ENCODE measurements at regions not wholly inside any gene's neighbourhood (a gene's known extent, or its start where the extent isn't known, plus 50 kb on each side); places are given as distances from the start of the nearest gene placed in this dataset.

DNA sequence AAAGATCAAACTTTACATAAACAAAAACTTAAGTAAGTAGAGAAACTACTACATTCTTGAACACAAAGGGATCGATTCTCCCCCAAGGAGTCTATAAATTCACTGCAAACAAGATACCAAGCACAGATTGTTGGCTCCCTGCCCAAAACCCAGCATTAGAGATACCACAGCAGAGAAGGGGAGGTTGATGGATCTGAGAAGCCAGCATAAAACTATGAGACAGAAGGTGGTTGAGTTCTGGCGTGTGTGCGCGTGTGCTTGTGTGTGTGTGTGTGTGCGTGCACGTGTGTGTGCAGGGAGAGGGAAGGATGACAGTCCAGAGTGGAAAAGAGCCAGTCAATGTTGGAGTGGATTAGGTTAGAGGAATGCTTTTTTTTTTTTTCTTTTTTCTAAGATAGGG, 143.2 kb upstream of the PRR20G start:
- Histone ChIP-seq H3K4me1 (ENCODE audit: control insufficient read depth, insufficient read depth, low read length) (peaks cover 13% of the 10 kb centered on the region), H3K9ac (ENCODE audit: low read length) (no peak overlapping the region), H3K4me3 (ENCODE audit: low read depth, low read length) (no peak overlapping the region), H3K27me3 (ENCODE audit: control insufficient read depth, insufficient read depth, low read length) (no peaks in the 10 kb centered on the region), H3K36me3 (ENCODE audit: control insufficient read depth, insufficient read depth, low read length) (no peaks in the 10 kb centered on the region), H3K9me3 (ENCODE audit: control insufficient read depth, insufficient read depth, low read depth, low read length) (no peaks in the 10 kb centered on the region), H3K27ac (ENCODE audit: low read depth, low read length) (no peak overlapping the region)

DNA sequence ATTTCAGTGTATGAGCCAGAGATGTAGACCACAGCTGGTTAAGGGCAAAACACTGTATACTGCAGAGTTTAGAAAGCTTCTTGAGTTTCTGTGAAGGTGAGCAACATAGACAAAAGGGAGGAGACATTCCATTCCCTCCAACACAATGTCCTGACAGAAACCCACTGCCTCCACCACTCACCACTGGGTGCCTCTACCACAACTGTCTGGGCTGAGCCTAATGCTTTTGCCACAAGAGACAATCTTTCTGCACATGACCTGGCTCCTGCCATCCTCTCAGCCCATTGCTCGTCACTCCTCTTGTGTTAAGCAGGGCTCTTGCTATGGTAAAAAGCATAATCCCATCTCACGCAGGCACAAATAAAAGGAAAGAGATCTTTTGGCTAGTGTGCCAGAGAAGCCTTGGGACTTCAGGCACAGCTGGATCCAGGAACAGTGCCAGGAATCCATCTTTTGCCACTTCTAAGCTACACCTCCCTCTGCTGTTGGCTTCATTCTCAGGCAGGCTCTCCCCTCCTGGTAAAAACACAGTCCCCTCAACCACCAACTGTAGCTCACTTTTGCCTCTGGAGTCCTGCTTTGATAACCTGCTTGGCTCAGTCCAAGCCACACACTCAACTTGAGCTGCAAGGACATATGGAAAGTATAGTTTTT, 140.6 kb upstream of the PRR20G start:
- Histone ChIP-seq H3K4me1 (ENCODE audit: control insufficient read depth, insufficient read depth, low read length) (peaks cover 38% of the 10 kb centered on the region), H3K27me3 (ENCODE audit: control insufficient read depth, insufficient read depth, low read length) (no peaks in the 10 kb centered on the region), H3K27ac (ENCODE audit: low read depth, low read length) (no peak overlapping the region), H3K9me3 (ENCODE audit: control insufficient read depth, insufficient read depth, low read depth, low read length) (no peaks in the 10 kb centered on the region), H3K9ac (ENCODE audit: low read length) (no peak overlapping the region), H3K36me3 (ENCODE audit: control insufficient read depth, insufficient read depth, low read length) (no peaks in the 10 kb centered on the region), H3K4me3 (ENCODE audit: low read depth, low read length) (no peak overlapping the region)

DNA sequence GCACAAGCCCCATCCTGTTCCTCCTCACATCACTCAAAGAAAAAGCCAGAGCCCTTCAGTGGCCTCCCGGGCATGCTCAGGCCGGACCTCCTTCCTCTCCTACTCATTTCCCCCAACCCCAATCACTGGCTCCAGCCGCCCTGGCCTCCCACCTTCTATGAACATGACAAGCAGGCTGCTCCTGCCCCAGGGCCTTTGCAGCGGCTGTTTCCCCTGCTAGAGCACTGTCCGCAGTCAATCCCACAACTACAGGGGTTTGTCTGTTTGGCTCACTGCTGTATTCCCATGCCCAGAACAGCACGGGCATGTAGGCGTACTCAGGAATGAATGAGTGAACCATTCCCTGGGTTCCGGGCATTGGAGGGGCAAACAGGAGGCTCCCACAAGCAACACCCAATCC, 139.8 kb upstream of the PRR20G start:
- peaks cover 43% of the 10 kb centered on the region for H3K4me1 ChIP-seq (ENCODE audit: control insufficient read depth, insufficient read depth, low read length)
- no peaks in the 10 kb centered on the region for H3K36me3 ChIP-seq (ENCODE audit: control insufficient read depth, insufficient read depth, low read length)
- no peaks in the 10 kb centered on the region for H3K9me3 ChIP-seq (ENCODE audit: control insufficient read depth, insufficient read depth, low read depth, low read length)
- no peak overlapping the region for H3K9ac ChIP-seq (ENCODE audit: low read length)
- H3K4me3 ChIP-seq (ENCODE audit: low read depth, low read length) = no peak overlapping the region
- H3K27ac ChIP-seq (ENCODE audit: low read depth, low read length) = no peak overlapping the region
- no peaks in the 10 kb centered on the region for H3K27me3 ChIP-seq (ENCODE audit: control insufficient read depth, insufficient read depth, low read length)

DNA sequence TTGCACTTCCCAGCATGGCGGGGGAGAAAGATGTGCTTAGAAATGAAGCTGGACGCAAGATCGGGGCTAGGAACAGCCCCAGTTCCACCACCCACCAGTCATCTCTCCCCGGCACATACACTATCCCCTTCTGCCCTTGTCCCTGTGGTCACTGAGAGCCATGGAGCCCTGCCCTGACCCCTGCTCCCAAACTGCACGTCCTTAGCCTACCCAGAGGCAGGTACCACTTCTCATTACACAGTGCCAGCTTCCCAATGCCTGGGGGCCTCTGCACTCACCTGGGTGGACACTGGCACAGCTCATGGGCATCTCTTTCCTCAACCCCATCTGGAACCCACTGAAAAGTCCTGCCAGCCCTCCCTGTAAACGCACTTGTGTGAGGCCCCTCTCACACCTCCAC, 139.3 kb upstream of the PRR20G start:
- H3K27me3 ChIP-seq (ENCODE audit: control insufficient read depth, insufficient read depth, low read length) = no peaks in the 10 kb centered on the region

DNA sequence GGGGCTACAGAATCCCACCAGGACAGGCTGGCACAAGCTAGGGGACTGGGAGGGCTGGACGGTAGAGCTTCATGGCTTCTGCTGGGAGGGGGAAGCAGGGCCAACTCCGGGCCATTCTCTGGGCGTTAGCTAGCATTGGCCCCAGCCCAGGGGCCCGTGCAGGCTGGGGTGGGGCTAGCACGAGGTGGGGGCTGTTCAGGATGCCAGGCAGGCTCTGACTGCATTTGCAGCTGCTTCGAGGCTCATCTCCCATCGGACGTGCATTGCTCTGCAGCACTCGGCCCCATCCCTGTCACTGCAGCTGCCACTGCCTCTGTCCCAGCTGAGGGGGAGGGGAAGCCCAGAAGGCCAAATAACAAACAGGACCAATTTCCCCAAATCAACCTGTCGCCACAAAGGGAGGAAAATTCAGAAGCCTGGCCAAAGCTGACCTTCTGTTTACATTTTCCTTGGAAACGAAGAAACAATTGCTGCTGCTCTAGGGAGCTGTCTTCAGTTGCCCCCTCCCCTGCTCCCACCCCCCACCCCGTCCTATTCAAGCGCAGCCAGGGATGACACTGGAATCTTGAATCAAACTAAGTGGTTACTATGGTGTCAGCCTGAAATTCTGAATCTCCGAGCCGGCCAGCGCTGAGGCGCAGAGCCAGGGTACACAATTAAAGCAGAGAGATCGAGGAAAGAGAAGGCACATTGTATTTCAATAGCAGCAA, 138.8 kb upstream of the PRR20G start:
- Histone ChIP-seq H3K36me3 (ENCODE audit: control insufficient read depth, insufficient read depth, low read length) (no peaks in the 10 kb centered on the region), H3K9ac (ENCODE audit: low read length) (no peak overlapping the region), H3K9me3 (ENCODE audit: control insufficient read depth, insufficient read depth, low read depth, low read length) (no peaks in the 10 kb centered on the region), H3K27me3 (ENCODE audit: control insufficient read depth, insufficient read depth, low read length) (no peaks in the 10 kb centered on the region), H3K27ac (ENCODE audit: low read depth, low read length) (no peak overlapping the region), H3K4me1 (ENCODE audit: control insufficient read depth, insufficient read depth, low read length) (peaks cover 43% of the 10 kb centered on the region), H3K4me3 (ENCODE audit: low read depth, low read length) (no peak overlapping the region)

More for the DNA sequence above, 139.3 kb upstream of the PRR20G start:
- no peak overlapping the region for H3K9ac ChIP-seq (ENCODE audit: low read length)
- H3K27ac ChIP-seq (ENCODE audit: low read depth, low read length) = no peak overlapping the region
- H3K9me3 ChIP-seq (ENCODE audit: control insufficient read depth, insufficient read depth, low read depth, low read length) = no peaks in the 10 kb centered on the region
- no peak overlapping the region for H3K4me3 ChIP-seq (ENCODE audit: low read depth, low read length)
- H3K4me1 ChIP-seq (ENCODE audit: control insufficient read depth, insufficient read depth, low read length) = peaks cover 43% of the 10 kb centered on the region
- H3K36me3 ChIP-seq (ENCODE audit: control insufficient read depth, insufficient read depth, low read length) = no peaks in the 10 kb centered on the region

DNA sequence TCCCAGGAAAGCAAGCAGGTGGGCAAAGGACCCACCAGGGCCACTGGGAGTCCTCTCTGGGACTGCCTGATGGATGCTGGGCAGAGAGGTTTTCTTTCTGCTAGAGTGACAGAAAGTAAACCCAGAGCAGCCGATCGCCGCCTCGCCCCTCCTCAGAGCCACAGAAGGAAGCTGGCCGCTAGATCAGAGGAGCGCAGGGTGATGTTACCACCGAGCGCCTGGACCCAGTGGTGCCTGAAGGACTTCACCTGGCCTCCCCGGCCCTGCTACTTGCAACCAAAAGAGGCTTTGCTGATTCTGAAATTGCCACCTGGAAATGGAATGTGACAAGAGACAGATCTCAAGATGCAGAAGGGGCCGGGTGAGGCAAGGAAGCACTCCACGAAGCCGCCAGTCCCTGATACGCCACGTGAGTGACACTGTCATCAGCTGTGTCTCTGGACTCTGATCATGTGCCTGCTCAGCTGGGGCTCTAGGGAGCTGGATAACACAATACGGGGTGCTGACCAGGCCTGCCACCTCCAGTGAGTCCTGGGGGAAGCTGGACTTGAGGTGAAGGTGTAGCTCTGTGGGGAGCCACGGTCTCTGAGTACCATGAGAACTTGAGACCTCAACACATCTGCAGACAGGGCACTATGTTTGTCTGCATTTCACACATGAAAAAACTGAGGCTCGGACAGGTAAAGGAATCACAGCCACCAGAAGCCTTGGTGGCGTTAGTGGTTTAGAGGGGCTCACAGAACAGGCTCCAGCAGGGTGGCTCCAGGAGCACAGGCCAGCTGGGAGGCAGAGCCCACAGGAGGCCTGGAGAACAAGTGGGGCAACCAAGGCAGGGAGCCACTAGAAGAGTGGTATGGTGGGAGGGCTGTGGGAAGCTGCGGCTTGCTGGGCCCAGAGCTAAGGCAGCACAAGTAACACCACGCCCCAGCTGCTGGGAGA, 137.9 kb upstream of the PRR20G start:
- Histone ChIP-seq H3K4me3 (ENCODE audit: low read depth, low read length) (no peak overlapping the region), H3K9me3 (ENCODE audit: control insufficient read depth, insufficient read depth, low read depth, low read length) (no peaks in the 10 kb centered on the region), H3K9ac (ENCODE audit: low read length) (no peak overlapping the region), H3K4me1 (ENCODE audit: control insufficient read depth, insufficient read depth, low read length) (peaks cover 47% of the 10 kb centered on the region), H3K27me3 (ENCODE audit: control insufficient read depth, insufficient read depth, low read length) (no peaks in the 10 kb centered on the region), H3K36me3 (ENCODE audit: control insufficient read depth, insufficient read depth, low read length) (no peaks in the 10 kb centered on the region), H3K27ac (ENCODE audit: low read depth, low read length) (no peak overlapping the region)

DNA sequence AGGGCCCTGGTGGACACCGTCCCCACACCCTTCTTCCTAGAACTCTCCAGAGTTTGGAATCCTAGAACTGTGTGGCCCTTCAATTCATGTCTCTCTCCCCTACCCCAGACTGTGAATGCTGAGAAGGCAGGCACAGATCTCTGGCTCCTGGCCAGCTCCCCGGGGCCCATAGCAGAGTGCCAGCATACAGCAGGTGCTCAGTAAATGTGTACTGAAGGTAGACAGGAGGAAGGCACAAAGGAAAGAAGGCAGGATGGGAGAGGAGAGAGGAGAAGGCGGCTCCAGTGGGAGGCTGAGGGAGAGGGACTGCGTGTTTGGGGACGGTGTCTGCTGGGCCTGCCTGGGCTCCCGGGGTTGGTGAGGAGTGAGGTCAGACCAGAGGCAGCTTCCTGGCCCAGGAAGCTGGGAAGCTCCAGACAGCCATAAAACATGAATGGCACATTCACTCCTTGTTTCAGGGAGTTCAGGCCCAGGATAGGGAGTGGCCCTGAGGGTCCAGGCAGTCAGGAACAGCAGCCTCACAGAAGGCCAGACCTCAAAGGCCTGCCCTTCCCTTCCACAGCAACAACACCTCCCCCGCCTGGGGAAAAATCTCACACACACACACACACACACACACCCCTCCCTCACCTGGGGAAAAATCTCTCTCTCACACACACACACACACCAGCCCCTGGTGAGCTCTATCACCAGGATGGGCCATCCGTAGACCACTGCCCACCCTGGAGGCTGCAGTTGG, 137.1 kb upstream of the PRR20G start:
- H3K9ac ChIP-seq (ENCODE audit: low read length) = no peak overlapping the region
- no peaks in the 10 kb centered on the region for H3K27me3 ChIP-seq (ENCODE audit: control insufficient read depth, insufficient read depth, low read length)
- H3K27ac ChIP-seq (ENCODE audit: low read depth, low read length) = no peak overlapping the region
- H3K9me3 ChIP-seq (ENCODE audit: control insufficient read depth, insufficient read depth, low read depth, low read length) = no peaks in the 10 kb centered on the region
- H3K4me3 ChIP-seq (ENCODE audit: low read depth, low read length) = no peak overlapping the region
- H3K36me3 ChIP-seq (ENCODE audit: control insufficient read depth, insufficient read depth, low read length) = no peaks in the 10 kb centered on the region
- peaks cover 55% of the 10 kb centered on the region for H3K4me1 ChIP-seq (ENCODE audit: control insufficient read depth, insufficient read depth, low read length)

DNA sequence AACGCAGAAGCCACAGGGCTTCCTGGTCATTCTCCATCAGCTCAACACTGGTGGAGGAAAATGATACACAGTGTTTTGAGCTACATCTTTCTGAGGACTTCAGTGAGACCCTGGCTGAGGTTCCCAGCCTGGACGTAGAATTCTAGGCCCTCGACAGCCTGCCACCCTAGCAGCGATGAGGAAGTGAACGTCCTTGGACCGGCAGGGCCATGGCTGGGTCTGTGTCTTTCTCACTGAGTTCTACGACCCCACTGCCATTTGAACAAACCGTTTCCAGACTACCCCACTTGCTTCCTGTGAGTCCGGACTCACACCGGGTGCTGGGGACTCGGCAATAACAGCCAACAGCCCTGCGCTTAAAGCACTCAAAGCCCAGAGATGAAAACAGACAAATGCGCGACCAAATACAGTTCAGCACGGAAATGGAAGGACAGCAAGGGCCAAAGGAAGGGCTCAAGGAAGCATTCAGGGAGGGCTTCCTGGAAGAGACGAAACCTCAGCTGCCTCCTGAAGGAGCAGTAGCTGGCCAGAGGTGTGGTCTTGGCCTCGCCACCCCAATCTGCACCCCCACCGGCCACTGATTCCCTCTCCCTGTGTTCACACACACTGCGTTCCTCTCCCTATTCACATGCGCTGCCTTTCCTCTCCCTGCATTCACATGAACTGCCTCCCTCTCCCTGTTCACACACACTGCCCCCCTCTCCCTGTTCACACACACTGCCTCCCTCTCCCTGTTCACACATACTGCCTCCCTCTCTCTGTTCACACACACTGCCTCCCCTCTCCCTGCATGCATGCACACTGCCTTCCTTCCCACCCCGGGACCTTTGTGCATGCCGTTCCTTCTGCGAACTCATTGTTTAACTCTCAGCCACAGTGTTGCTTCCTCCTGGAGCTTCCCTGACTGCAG, 136.3 kb upstream of the PRR20G start:
- Histone ChIP-seq H3K36me3 (ENCODE audit: control insufficient read depth, insufficient read depth, low read length) (no peaks in the 10 kb centered on the region), H3K4me3 (ENCODE audit: low read depth, low read length) (no peak overlapping the region), H3K9me3 (ENCODE audit: control insufficient read depth, insufficient read depth, low read depth, low read length) (no peaks in the 10 kb centered on the region), H3K27me3 (ENCODE audit: control insufficient read depth, insufficient read depth, low read length) (no peaks in the 10 kb centered on the region), H3K4me1 (ENCODE audit: control insufficient read depth, insufficient read depth, low read length) (peaks cover 62% of the 10 kb centered on the region), H3K27ac (ENCODE audit: low read depth, low read length) (no peak overlapping the region), H3K9ac (ENCODE audit: low read length) (no peak overlapping the region)

DNA sequence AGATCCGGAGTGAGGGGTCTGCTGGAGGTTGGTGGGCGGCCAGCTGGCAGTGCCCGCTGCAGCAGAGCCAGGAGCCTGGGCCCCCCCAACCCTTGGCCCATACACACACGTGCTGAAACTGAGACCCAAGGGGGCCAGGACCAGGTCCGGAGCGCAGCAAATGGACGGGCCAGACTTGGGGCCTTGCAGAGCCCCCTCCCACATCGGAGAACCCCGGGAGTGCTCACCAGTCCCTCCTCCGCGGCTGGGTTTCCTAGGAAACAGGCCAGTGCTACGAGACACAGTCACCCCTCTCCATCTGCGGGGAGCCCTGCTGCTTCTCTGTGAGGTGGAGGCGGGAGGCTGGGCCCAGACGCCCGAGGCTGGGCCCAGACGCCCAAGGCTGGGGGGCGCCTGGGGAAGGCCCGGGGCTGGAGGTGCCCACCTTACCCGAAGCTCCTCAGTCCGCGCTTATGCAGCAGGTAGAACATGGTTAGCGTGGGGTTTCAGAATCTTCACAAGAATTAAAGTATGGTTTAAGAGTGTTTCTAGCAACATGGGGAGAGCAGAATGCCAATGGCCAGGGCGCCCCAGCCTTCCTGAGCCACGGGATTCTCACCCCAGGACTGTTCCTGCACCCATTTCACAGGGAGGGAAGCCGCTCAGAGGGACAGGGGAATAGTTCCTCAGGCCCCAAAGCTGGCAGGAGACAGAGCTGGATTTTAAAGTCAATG, 135.0 kb upstream of the PRR20G start:
- Histone ChIP-seq H3K4me3 (ENCODE audit: low read depth, low read length) (no peak overlapping the region), H3K27me3 (ENCODE audit: control insufficient read depth, insufficient read depth, low read length) (no peaks in the 10 kb centered on the region), H3K9me3 (ENCODE audit: control insufficient read depth, insufficient read depth, low read depth, low read length) (no peaks in the 10 kb centered on the region), H3K4me1 (ENCODE audit: control insufficient read depth, insufficient read depth, low read length) (peaks cover 74% of the 10 kb centered on the region), H3K9ac (ENCODE audit: low read length) (no peak overlapping the region), H3K36me3 (ENCODE audit: control insufficient read depth, insufficient read depth, low read length) (no peaks in the 10 kb centered on the region), H3K27ac (ENCODE audit: low read depth, low read length) (no peak overlapping the region)

Data from HUES6 (cell line).